Esophagus muscularis mucosa (tissue), 4 donors: ENCODE measurements at regions not wholly inside any gene's neighbourhood (a gene's known extent, or its start where the extent isn't known, plus 50 kb on each side); places are given as distances from the start of the nearest gene placed in this dataset.

Experiments
- DNase-seq: peaks from one replicate; pipeline ENCODE4 v3.0.0-alpha.2; 2017; ENCODE audit errors: extremely low spot score
- H3K27ac ChIP-seq, 4 donors: fragments of 200-600 bp; sonication (generic); replicated peaks in 1 of 4; 1 replicate in 3 of 4; 2 replicates in 1 of 4; pipeline ENCODE4 v1.5.1; 2016 to 2019; ENCODE audit warnings: mild to moderate bottlenecking in 1 of 4
- H3K27me3 ChIP-seq, 4 donors: fragments of 200-600 bp; sonication (generic); one replicate each; pipeline versions ENCODE4 v1.5.1 to v1.6.0; 2016 to 2019
- H3K36me3 ChIP-seq, 4 donors: fragments of 200-600 bp; sonication (generic); one replicate each; pipeline ENCODE4 v1.5.1; 2016 to 2019
- H3K4me1 ChIP-seq, 4 donors: fragments of 200-600 bp; sonication (generic); one replicate each; pipeline ENCODE4 v1.5.1; 2016 to 2019
- H3K4me3 ChIP-seq, 4 donors: fragments of 200-600 bp; sonication (generic); 1 replicate in 2 of 4; 2 replicates in 2 of 4; pipeline ENCODE4 v1.5.1; 2016 to 2019; ENCODE audit warnings: mild to moderate bottlenecking in 4 of 4, moderate library complexity in 1 of 4
- H3K9me3 ChIP-seq, 4 donors: fragments of 200-600 bp; sonication (generic); 1 replicate in 3 of 4; 2 replicates in 1 of 4; pipeline ENCODE4 v1.5.1; 2016 to 2019
- CTCF ChIP-seq, 3 experiments: fragments of 200-600 bp in 2 of 3; fragments of 450-650 bp in 1 of 3; sonication (generic) in 2 of 3; IDR thresholded peaks; one replicate each; pipeline ENCODE4 v1.5.1; 2017 to 2019; ENCODE audit warnings: antibody characterized with exemption in 3 of 3, mild to moderate bottlenecking in 2 of 3, moderate library complexity in 1 of 3
- EP300 ChIP-seq: sonication (generic); formaldehyde crosslinking; IDR thresholded peaks from one replicate; pipeline ENCODE4 v1.6.1; 2017; ENCODE audit warnings: antibody characterized with exemption
- POLR2A ChIP-seq: fragments of 450-650 bp; IDR thresholded peaks from one replicate; pipeline ENCODE4 v1.6.1; 2017; ENCODE audit warnings: antibody characterized with exemption, moderate library complexity, mild to moderate bottlenecking, low read depth
- POLR2AphosphoS5 ChIP-seq, 2 donors: sonication (generic); formaldehyde crosslinking; IDR thresholded peaks; one replicate each; pipeline ENCODE4 v1.6.1; 2017; ENCODE audit warnings: antibody characterized with exemption in 2 of 2
- WGBS: methylation state at CpG from one replicate; pipeline ENCODE4 v1.1.5; 2018; 5-methylcytosine and 5-hydroxymethylcytosine counted together
- intact Hi-C: fragments of 100-400 bp; cut with DNase I; formaldehyde crosslinking; loops from one replicate; pipeline ENCODE4 v1.15.1; 2023

- H3K36me3 ChIP-seq = no peaks in the 10 kb centered on the region
- intact Hi-C loops = no loop called here
- 100% methylated on average over 5 of the region's 5 CpGs for WGBS
- H3K9me3 ChIP-seq = no peaks in the 10 kb centered on the region
- no peak overlapping the region for H3K4me3 ChIP-seq
- H3K27ac ChIP-seq = no peak overlapping the region
- no peaks in the 10 kb centered on the region for H3K27me3 ChIP-seq
- peaks cover 0 to 10% (median 5%) of the 10 kb centered on the region in 4 donors for H3K4me1 ChIP-seq
- TF ChIP-seq POLR2A = no peak
- TF ChIP-seq CTCF (IDR thresholded peaks at IDR 0.05) = no peak
- no peak for TF ChIP-seq POLR2AphosphoS5 (IDR thresholded peaks at IDR 0.05)
- no peak for TF ChIP-seq EP300
- no peak for DNase-seq
Observed at GRCh38 chr10:78904196-78904595, 164.6 kb upstream of the ZMIZ1 start.

- no peak overlapping the region for H3K27ac ChIP-seq
- no peaks in the 10 kb centered on the region for H3K27me3 ChIP-seq
- WGBS = 85% methylated on average over 12 of the region's 12 CpGs
- no peak for DNase-seq
- H3K36me3 ChIP-seq = no peaks in the 10 kb centered on the region
- H3K4me3 ChIP-seq = no peak overlapping the region
- H3K4me1 ChIP-seq = peaks cover 0 to 5% (median 3%) of the 10 kb centered on the region in 4 donors
- intact Hi-C loops = no loop called here
- TF ChIP-seq POLR2A (no peak), CTCF (IDR thresholded peaks at IDR 0.05) (no peak), POLR2AphosphoS5 (IDR thresholded peaks at IDR 0.05) (no peak), EP300 (no peak)
- no peaks in the 10 kb centered on the region for H3K9me3 ChIP-seq
Observed at GRCh38 chr10:78905015-78905956, 163.5 kb upstream of the ZMIZ1 start.

GRCh38 chr10:78905957-78906308, 162.8 kb upstream of the ZMIZ1 start:
- Histone ChIP-seq H3K4me1 (no peaks in the 10 kb centered on the region), H3K36me3 (no peaks in the 10 kb centered on the region), H3K4me3 (no peak overlapping the region), H3K27ac (no peak overlapping the region), H3K9me3 (no peaks in the 10 kb centered on the region), H3K27me3 (no peaks in the 10 kb centered on the region)
- intact Hi-C loops = no loop called here
- no peak for TF ChIP-seq POLR2A
- TF ChIP-seq POLR2AphosphoS5 (IDR thresholded peaks at IDR 0.05) = no peak
- DNase-seq = no peak
- WGBS = 89% methylated on average over 9 of the region's 11 CpGs

- Histone ChIP-seq H3K27me3 (no peaks in the 10 kb centered on the region), H3K4me1 (no peaks in the 10 kb centered on the region), H3K9me3 (no peaks in the 10 kb centered on the region), H3K27ac (no peak overlapping the region), H3K36me3 (no peaks in the 10 kb centered on the region), H3K4me3 (no peak overlapping the region)
- 87% methylated on average over 3 of the region's 3 CpGs for WGBS
- no peak for DNase-seq
- no peak for TF ChIP-seq CTCF (IDR thresholded peaks at IDR 0.05)
- TF ChIP-seq POLR2A = no peak
- no peak for TF ChIP-seq POLR2AphosphoS5 (IDR thresholded peaks at IDR 0.05)
- no peak for TF ChIP-seq EP300
- intact Hi-C loops = no loop called here
Observed at GRCh38 chr10:78906734-78907390, 161.9 kb upstream of the ZMIZ1 start.

- TF ChIP-seq EP300 (no peak), CTCF (IDR thresholded peaks at IDR 0.05) (no peak), POLR2AphosphoS5 (IDR thresholded peaks at IDR 0.05) (no peak), POLR2A (no peak)
- no peaks in the 10 kb centered on the region for H3K27me3 ChIP-seq
- H3K9me3 ChIP-seq = no peaks in the 10 kb centered on the region
- H3K36me3 ChIP-seq = no peaks in the 10 kb centered on the region
- H3K27ac ChIP-seq = no peak overlapping the region
- H3K4me1 ChIP-seq = no peaks in the 10 kb centered on the region
- no peak overlapping the region for H3K4me3 ChIP-seq
- no peak for DNase-seq
- intact Hi-C loops = no loop called here
- 93% methylated on average over 9 of the region's 11 CpGs for WGBS
Observed at GRCh38 chr10:78907551-78908211, 161.1 kb upstream of the ZMIZ1 start.
